Endothelial cell of umbilical vein (primary cell): ENCODE measurements at regions not wholly inside any gene's neighbourhood (a gene's known extent, or its start where the extent isn't known, plus 50 kb on each side); places are given as distances from the start of the nearest gene placed in this dataset.

Experiments used
- BruUV-seq: library from RNA; stranded (reverse); fragments of 400-500 nt; replicated peaks from 2 replicates; lab custom pipeline; 2021; lab: Mats Ljungman, UMichigan
- CTCF ChIA-PET: fragments of 300-600, 350-600 bp; sonication (Branson Sonifier 250); formaldehyde crosslinking; loops from one replicate; lab custom pipeline; 2021; ENCODE audit warnings: antibody characterized with exemption, inconsistent platforms; lab: Charles Lee
- POLR2A ChIA-PET: fragments of 300-600, 350-600 bp; sonication (Branson Sonifier 250); formaldehyde crosslinking; loops from one replicate; lab custom pipeline; 2021; ENCODE audit warnings: antibody characterized with exemption, inconsistent platforms; lab: Charles Lee
- DNase-seq: peaks from one replicate; pipeline ENCODE4 v3.0.0-alpha.2; 2011; ENCODE audit warnings: low read depth, low spot score
- FAIRE-seq: peaks from 2 replicates; lab custom pipeline; 2011; peaks lifted over from hg19 to GRCh38; lab: Jason Lieb, UNC
- H2AFZ ChIP-seq: 2 replicates; pipeline ENCODE4 v1.6.0; 2012; ENCODE audit warnings: low read depth, low read length, control low read depth, inconsistent platforms
- H3K27ac ChIP-seq: 2 replicates; pipeline ENCODE4 v1.5.1; 2011; ENCODE audit warnings: low read depth, mild to moderate bottlenecking, control low read depth, low read length, moderate library complexity; ENCODE audit not compliant: insufficient read depth
- H3K27me3 ChIP-seq, 2 experiments: 2 replicates each; pipeline versions ENCODE4 v1.6.0 to v1.6.1; 2011; ENCODE audit warnings: low read length in 2 of 2, mixed read lengths in 1 of 2; ENCODE audit not compliant: control insufficient read depth in 2 of 2, insufficient read depth in 2 of 2
- H3K36me3 ChIP-seq, 2 experiments: 2 replicates in 1 of 2; 3 replicates in 1 of 2; pipeline ENCODE4 v1.5.1; 2011; ENCODE audit warnings: low read length in 2 of 2, mild to moderate bottlenecking in 1 of 2, moderate library complexity in 1 of 2; ENCODE audit not compliant: control insufficient read depth in 2 of 2, insufficient read depth in 2 of 2; ENCODE audit errors: extremely low read depth in 1 of 2
- H3K4me1 ChIP-seq: 3 replicates; pipeline ENCODE4 v1.5.1; 2011; ENCODE audit warnings: mild to moderate bottlenecking, low read length; ENCODE audit not compliant: control insufficient read depth, insufficient read depth; ENCODE audit errors: extremely low read depth
- H3K4me2 ChIP-seq: 2 replicates; pipeline ENCODE4 v1.6.1; 2011; ENCODE audit warnings: low read length, control low read depth, mixed read lengths; ENCODE audit not compliant: insufficient read depth
- H3K4me3 ChIP-seq, 3 experiments: fragments of 200-600 bp in 1 of 3; sonication (generic), shearing (Covaris generic) in 1 of 3; replicated peaks in 1 of 3; 2 replicates each; pipeline ENCODE4 v1.5.1; 2011 to 2016; ENCODE audit warnings: control low read depth in 3 of 3, low read length in 3 of 3, mild to moderate bottlenecking in 2 of 3, inconsistent platforms in 1 of 3, low read depth in 1 of 3, moderate library complexity in 1 of 3; ENCODE audit not compliant: insufficient read depth in 1 of 3
- H3K79me2 ChIP-seq: 2 replicates; pipeline ENCODE4 v1.6.0; 2012; ENCODE audit warnings: low read length, inconsistent platforms; ENCODE audit not compliant: control insufficient read depth, insufficient read depth
- H3K9ac ChIP-seq: replicated peaks from 2 replicates; pipeline ENCODE3; 2011; ENCODE audit warnings: low read length, control low read depth; ENCODE audit not compliant: insufficient read depth; ENCODE audit errors: extremely low read depth
- H3K9me1 ChIP-seq: replicated peaks from 3 replicates; pipeline ENCODE4 v1.6.0; 2011; ENCODE audit warnings: mild to moderate bottlenecking, low read length; ENCODE audit not compliant: control insufficient read depth, insufficient read depth; ENCODE audit errors: extremely low read depth
- H3K9me3 ChIP-seq: replicated peaks from 2 replicates; pipeline ENCODE4 v1.5.1; 2012; ENCODE audit warnings: low read length, inconsistent platforms; ENCODE audit not compliant: control insufficient read depth, insufficient read depth
- H4K20me1 ChIP-seq: replicated peaks from 2 replicates; pipeline ENCODE3; 2011; ENCODE audit warnings: mild to moderate bottlenecking, low read length; ENCODE audit not compliant: control insufficient read depth, insufficient read depth; ENCODE audit errors: extremely low read depth
- EZH2 ChIP-seq: IDR thresholded peaks from 2 replicates; pipeline ENCODE4 v1.6.1; 2012; ENCODE audit warnings: borderline replicate concordance, low read depth, mild to moderate bottlenecking, moderate library complexity, low read length, inconsistent platforms; ENCODE audit not compliant: severe bottlenecking
- FOS ChIP-seq: IDR thresholded peaks from 2 replicates; pipeline ENCODE4 v1.6.1; 2011; ENCODE audit warnings: mild to moderate bottlenecking, low read length, moderate library complexity, borderline replicate concordance; ENCODE audit not compliant: insufficient read depth
- GATA2 ChIP-seq: IDR thresholded peaks from 2 replicates; pipeline ENCODE4 v1.7.0; 2011; ENCODE audit warnings: low read depth, mild to moderate bottlenecking, moderate library complexity, mixed read lengths, low read length; ENCODE audit not compliant: insufficient read length, insufficient read depth
- JUN ChIP-seq: IDR thresholded peaks from 2 replicates; pipeline ENCODE4 v1.6.1; 2011; ENCODE audit warnings: borderline replicate concordance, low read depth; ENCODE audit not compliant: insufficient read length, insufficient read depth
- MYC ChIP-seq: IDR thresholded peaks from one replicate; pipeline ENCODE4 v1.6.1; 2011; ENCODE audit warnings: mild to moderate bottlenecking, low read depth, low read length
- POLR2A ChIP-seq: IDR thresholded peaks from 2 replicates; pipeline ENCODE4 v1.6.1; 2012; ENCODE audit warnings: low read depth, mild to moderate bottlenecking, control low read depth, low read length
- POLR2AphosphoS5 ChIP-seq: IDR thresholded peaks from 2 replicates; pipeline ENCODE4 v1.6.1; 2012; ENCODE audit warnings: low read depth, mild to moderate bottlenecking, control low read depth, low read length, moderate library complexity; ENCODE audit not compliant: insufficient read depth
- dilution Hi-C: fragments of 300-500 bp; cut with MboI; formaldehyde crosslinking; loops from one replicate; pipeline ENCODE4 v1.15.0; 2019; ENCODE audit warnings: low sequenced_read_pairs; ENCODE audit not compliant: extremely low pct_ligation_motif_present
- intact Hi-C: fragments of 100-400 bp; cut with micrococcal nuclease; formaldehyde crosslinking; loops from one replicate; pipeline ENCODE4 v1.10.0; 2022
- TF ChIP-seq, protein P1 (sequence below): IDR thresholded peaks from 2 replicates; pipeline ENCODE4 v1.6.1; 2011; ENCODE audit not compliant: insufficient read depth, insufficient read length
- TF ChIP-seq, protein P2 (sequence below), 2 donors: IDR thresholded peaks; 1 replicate in 1 of 2; 2 replicates in 1 of 2; pipeline ENCODE4 v1.5.1; 2011; ENCODE audit warnings: low read length in 2 of 2, mild to moderate bottlenecking in 2 of 2, moderate library complexity in 2 of 2, control low read depth in 1 of 2, inconsistent platforms in 1 of 2, low read depth in 1 of 2; ENCODE audit not compliant: insufficient read depth in 1 of 2; ENCODE audit errors: extremely low read depth in 1 of 2

- H3K79me2 ChIP-seq, result no peaks in the 10 kb centered on the region
- no peak for FAIRE-seq
- ChIA-PET POLR2A (no interaction called here), CTCF (interaction anchor here (1.3 to 1.5 kb wide), 2 partner anchors 17 to 28 kb away, joined by 3 to 5 read pairs; no protein-coding TSS in a partner anchor)
- no TSS peak for BruUV-seq
- H3K9me3 ChIP-seq, result no peaks in the 10 kb centered on the region
- dilution Hi-C loops, result no loop called here
- H2AFZ ChIP-seq, result no peak overlapping the region
- intact Hi-C loops, result no loop called here
- no peaks in the 10 kb centered on the region for H3K27me3 ChIP-seq
- no peak overlapping the region for H3K27ac ChIP-seq
- no peaks in the 10 kb centered on the region for H3K36me3 ChIP-seq
- no peaks in the 10 kb centered on the region for H3K4me1 ChIP-seq
- no peak for DNase-seq
- TF ChIP-seq EZH2 (no peak), JUN (no peak), POLR2AphosphoS5 (no peak), POLR2A (no peak), FOS (no peak), GATA2 (no peak), MYC (no peak)
- TF ChIP-seq, protein P1, sequence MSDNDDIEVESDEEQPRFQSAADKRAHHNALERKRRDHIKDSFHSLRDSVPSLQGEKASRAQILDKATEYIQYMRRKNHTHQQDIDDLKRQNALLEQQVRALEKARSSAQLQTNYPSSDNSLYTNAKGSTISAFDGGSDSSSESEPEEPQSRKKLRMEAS, result no peak
- TF ChIP-seq, protein P2, sequence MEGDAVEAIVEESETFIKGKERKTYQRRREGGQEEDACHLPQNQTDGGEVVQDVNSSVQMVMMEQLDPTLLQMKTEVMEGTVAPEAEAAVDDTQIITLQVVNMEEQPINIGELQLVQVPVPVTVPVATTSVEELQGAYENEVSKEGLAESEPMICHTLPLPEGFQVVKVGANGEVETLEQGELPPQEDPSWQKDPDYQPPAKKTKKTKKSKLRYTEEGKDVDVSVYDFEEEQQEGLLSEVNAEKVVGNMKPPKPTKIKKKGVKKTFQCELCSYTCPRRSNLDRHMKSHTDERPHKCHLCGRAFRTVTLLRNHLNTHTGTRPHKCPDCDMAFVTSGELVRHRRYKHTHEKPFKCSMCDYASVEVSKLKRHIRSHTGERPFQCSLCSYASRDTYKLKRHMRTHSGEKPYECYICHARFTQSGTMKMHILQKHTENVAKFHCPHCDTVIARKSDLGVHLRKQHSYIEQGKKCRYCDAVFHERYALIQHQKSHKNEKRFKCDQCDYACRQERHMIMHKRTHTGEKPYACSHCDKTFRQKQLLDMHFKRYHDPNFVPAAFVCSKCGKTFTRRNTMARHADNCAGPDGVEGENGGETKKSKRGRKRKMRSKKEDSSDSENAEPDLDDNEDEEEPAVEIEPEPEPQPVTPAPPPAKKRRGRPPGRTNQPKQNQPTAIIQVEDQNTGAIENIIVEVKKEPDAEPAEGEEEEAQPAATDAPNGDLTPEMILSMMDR (IDR thresholded peaks at IDR 0.05; ENCODE audit: extremely low read depth in 1 of 2, insufficient read depth in 1 of 2, low read depth in 1 of 2, low read length in 2 of 2), result no peak
- no peaks in the 10 kb centered on the region for H4K20me1 ChIP-seq
- no peak overlapping the region for H3K4me3 ChIP-seq
- H3K4me2 ChIP-seq, result no peak overlapping the region
- no peak overlapping the region for H3K9ac ChIP-seq
- no peaks in the 10 kb centered on the region for H3K9me1 ChIP-seq
These were observed 215.0 kb downstream of the USP6NL start for GRCh38 chr10:11396311-11396955.
